ENCODE measurements at regions not wholly inside any gene's neighbourhood (a gene's known extent, or its start where the extent isn't known, plus 50 kb on each side); places are given as distances from the start of the nearest gene placed in this dataset.

DNA sequence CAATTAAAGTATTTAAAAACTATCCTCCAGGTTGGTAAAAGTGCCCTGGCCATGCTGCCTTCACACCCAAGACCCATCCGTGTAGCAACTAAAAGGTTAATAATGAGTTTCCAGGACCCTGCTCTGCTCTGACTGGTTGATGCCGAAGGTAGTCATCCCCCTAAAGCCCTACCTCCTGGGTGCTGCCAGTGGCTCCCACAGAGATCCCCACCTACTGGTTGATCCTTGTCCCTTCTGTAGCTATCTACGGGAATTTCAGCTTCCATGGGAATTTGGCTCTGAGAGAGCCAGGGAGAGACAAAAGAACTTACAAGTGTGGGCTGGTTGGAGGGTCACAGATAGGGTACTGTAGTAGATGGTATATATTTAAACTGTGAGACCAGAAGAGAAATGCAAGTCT is 110.6 kb upstream of the NANOGP8 start:
- intact Hi-C loops (cut with DNase I): no loop called here
- DNase-seq: no peak
- no peaks in the 10 kb centered on the region for H3K36me3 ChIP-seq
- no peak overlapping the region for H3K27ac ChIP-seq
- 91 to 96% methylated on average over 3 of the region's 3 CpGs for WGBS, 2 donors
- no peaks in the 10 kb centered on the region for H3K4me1 ChIP-seq
- FAIRE-seq: no peak
- no peaks in the 10 kb centered on the region for H3K27me3 ChIP-seq
- no peak overlapping the region for H3K4me3 ChIP-seq
- TF ChIP-seq CTCF (IDR thresholded peaks at IDR 0.05): no peak
- no peak for ATAC-seq
- no peaks in the 10 kb centered on the region for H3K9me3 ChIP-seq

DNA sequence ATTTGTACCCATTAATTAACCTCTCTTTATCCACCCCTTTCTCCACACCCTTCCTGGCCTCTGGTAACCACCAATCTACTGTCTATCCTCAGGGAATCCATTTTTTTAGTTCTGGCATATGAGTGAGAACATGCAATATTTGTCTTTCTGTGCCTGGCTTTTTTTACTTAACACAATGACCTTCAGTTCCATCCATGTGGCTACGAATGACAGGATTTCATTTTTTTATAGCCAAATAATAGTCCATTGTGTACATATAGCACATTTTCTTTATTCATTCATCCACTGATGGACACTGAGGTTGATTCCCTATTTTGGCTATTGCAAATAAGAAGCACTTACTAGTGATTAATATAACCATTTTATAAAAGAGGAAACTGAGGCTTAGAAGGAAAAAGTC is 109.9 kb upstream of the NANOGP8 start:
- TF ChIP-seq CTCF (IDR thresholded peaks at IDR 0.05): no peak
- intact Hi-C loops (cut with DNase I): no loop called here
- no peak overlapping the region for H3K4me3 ChIP-seq
- no peaks in the 10 kb centered on the region for H3K27me3 ChIP-seq
- no peak overlapping the region for H3K27ac ChIP-seq
- H3K4me1 ChIP-seq: no peaks in the 10 kb centered on the region
- ATAC-seq: no peak
- no peaks in the 10 kb centered on the region for H3K9me3 ChIP-seq
- no peak for DNase-seq
- whole genome bisulfite sequencing, 2 donors: 61 to 69% methylated on average over 1 of the region's 1 CpG
- FAIRE-seq: no peak
- H3K36me3 ChIP-seq: no peaks in the 10 kb centered on the region

- no peaks in the 10 kb centered on the region for H3K4me1 ChIP-seq
- no peaks in the 10 kb centered on the region for H3K9me3 ChIP-seq
- no peak for DNase-seq
- no peak overlapping the region for H3K4me3 ChIP-seq
- 86 to 89% methylated on average over 2 of the region's 2 CpGs for WGBS, 2 donors
- intact Hi-C loops (cut with DNase I): no loop called here
- no peak for TF ChIP-seq CTCF (IDR thresholded peaks at IDR 0.05)
- H3K27me3 ChIP-seq: no peaks in the 10 kb centered on the region
- ATAC-seq: no peak
- no peak overlapping the region for H3K27ac ChIP-seq
- no peak for FAIRE-seq
- H3K36me3 ChIP-seq: no peaks in the 10 kb centered on the region
These were observed 109.2 kb upstream of the NANOGP8 start for GRCh38 chr15:35194296-35194695.

DNA sequence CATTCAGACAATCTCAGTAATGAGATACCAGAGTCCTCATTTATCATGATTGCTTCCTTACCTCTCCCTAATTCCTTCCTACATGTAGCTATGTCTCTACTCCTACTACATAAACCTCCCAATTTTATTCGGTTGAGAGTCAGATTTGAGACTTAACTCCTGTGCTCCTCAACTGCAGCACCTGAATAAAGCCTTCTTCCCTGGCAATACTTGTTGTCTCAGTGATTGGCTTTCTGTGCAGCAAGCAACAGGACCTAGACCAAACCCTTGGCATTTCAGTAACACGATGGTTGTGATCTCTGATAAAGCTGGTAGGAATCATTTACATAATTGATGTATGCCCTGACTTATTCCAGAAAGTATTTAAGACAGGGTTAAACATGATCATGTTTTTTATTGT is 106.7 kb upstream of the NANOGP8 start:
- no peak for TF ChIP-seq CTCF (IDR thresholded peaks at IDR 0.05)
- FAIRE-seq (no peak), DNase-seq (no peak), ATAC-seq (no peak)
- Histone ChIP-seq H3K27me3 (no peaks in the 10 kb centered on the region), H3K36me3 (no peaks in the 10 kb centered on the region), H3K9me3 (no peaks in the 10 kb centered on the region), H3K27ac (no peak overlapping the region), H3K4me3 (no peak overlapping the region), H3K4me1 (no peaks in the 10 kb centered on the region)
- WGBS, 2 donors: 85 to 91% methylated on average over 2 of the region's 2 CpGs
- intact Hi-C loops (cut with DNase I): no loop called here

DNA sequence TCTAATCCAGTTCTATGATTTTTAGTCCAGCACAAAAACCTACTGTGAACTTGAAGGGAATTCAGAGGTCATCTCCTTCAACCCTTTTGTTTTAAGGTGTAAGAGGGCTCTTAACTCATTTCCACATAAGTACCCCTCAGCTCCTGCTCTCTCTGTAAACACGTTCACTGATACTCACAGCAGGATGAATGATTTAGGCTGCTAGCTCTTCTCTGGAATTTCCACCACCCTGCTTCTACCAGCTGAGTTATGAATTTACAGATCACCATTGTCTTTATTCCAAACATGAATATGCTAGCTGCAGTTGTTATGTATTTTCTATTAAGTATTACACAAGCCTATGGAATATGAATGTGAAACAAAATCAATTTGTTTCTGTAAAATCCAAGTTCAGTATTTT is 101.3 kb upstream of the NANOGP8 start:
- Histone ChIP-seq H3K27ac (no peak overlapping the region), H3K27me3 (no peaks in the 10 kb centered on the region), H3K4me1 (no peaks in the 10 kb centered on the region), H3K9me3 (no peaks in the 10 kb centered on the region), H3K4me3 (no peak overlapping the region), H3K36me3 (no peaks in the 10 kb centered on the region)
- ATAC-seq (no peak), DNase-seq (no peak), FAIRE-seq (no peak)
- intact Hi-C loops (cut with DNase I): no loop called here
- TF ChIP-seq CTCF (IDR thresholded peaks at IDR 0.05): no peak
- WGBS, 2 donors: 86 to 93% methylated on average over 1 of the region's 1 CpG
